ENCODE measurements at regions not wholly inside any gene's neighbourhood (a gene's known extent, or its start where the extent isn't known, plus 50 kb on each side); places are given as distances from the start of the nearest gene placed in this dataset.

- no peak for TF ChIP-seq GATA2 (IDR thresholded peaks at IDR 0.05; ENCODE audit: low read depth, low read length)
- TF ChIP-seq GATA3 (IDR thresholded peaks at IDR 0.05; ENCODE audit: low read depth, low read length), result no peak
These were observed 142.7 kb upstream of the CREB1 start for GRCh38 chr2:207387001-207387571.
